HEK293T (cell line): ENCODE measurements at regions not wholly inside any gene's neighbourhood (a gene's known extent, or its start where the extent isn't known, plus 50 kb on each side); places are given as distances from the start of the nearest gene placed in this dataset.

Experiments
- ARNT ChIP-seq: fragments of 450-650 bp; IDR thresholded peaks from 2 replicates; pipeline ENCODE4 v1.6.1; 2017; ENCODE audit warnings: mild to moderate bottlenecking
- BHLHE40 ChIP-seq: fragments of 450-650 bp; IDR thresholded peaks from 2 replicates; pipeline ENCODE4 v1.6.1; 2016; ENCODE audit warnings: mild to moderate bottlenecking, moderate library complexity, borderline replicate concordance
- CTBP1 ChIP-seq: fragments of 450-650 bp; IDR thresholded peaks from 2 replicates; pipeline ENCODE4 v1.6.1; 2016; ENCODE audit warnings: borderline replicate concordance
- ELF4 ChIP-seq: fragments of 450-650 bp; IDR thresholded peaks from 2 replicates; pipeline ENCODE4 v1.6.1; 2017; ENCODE audit warnings: antibody characterized with exemption
- FOXA1 ChIP-seq: fragments of 450-650 bp; IDR thresholded peaks from 2 replicates; pipeline ENCODE4 v1.6.1; 2016; ENCODE audit warnings: mild to moderate bottlenecking
- FOXK2 ChIP-seq: fragments of 450-650 bp; IDR thresholded peaks from 2 replicates; pipeline ENCODE4 v1.6.1; 2016; ENCODE audit warnings: mild to moderate bottlenecking
- FOXM1 ChIP-seq: fragments of 450-650 bp; IDR thresholded peaks from 2 replicates; pipeline ENCODE4 v1.6.1; 2017; ENCODE audit warnings: mild to moderate bottlenecking, borderline replicate concordance
- HDGF ChIP-seq: fragments of 450-650 bp; IDR thresholded peaks from 2 replicates; pipeline ENCODE4 v1.6.1; 2017; ENCODE audit warnings: antibody characterized with exemption, borderline replicate concordance
- LEF1 ChIP-seq: fragments of 450-650 bp; IDR thresholded peaks from 2 replicates; pipeline ENCODE4 v1.6.1; 2017; ENCODE audit warnings: mild to moderate bottlenecking, borderline replicate concordance
- NFRKB ChIP-seq: fragments of 450-650 bp; IDR thresholded peaks from 2 replicates; pipeline ENCODE4 v1.6.1; 2016; ENCODE audit warnings: mild to moderate bottlenecking, moderate library complexity
- PKNOX1 ChIP-seq: fragments of 450-650 bp; IDR thresholded peaks from 2 replicates; pipeline ENCODE4 v1.6.1; 2016
- SP1 ChIP-seq: fragments of 450-650 bp; IDR thresholded peaks from 2 replicates; pipeline ENCODE4 v1.6.1; 2017
- SUZ12 ChIP-seq: fragments of 450-650 bp; IDR thresholded peaks from 2 replicates; pipeline ENCODE4 v1.6.1; 2016; ENCODE audit warnings: mild to moderate bottlenecking
- TARDBP ChIP-seq: fragments of 450-650 bp; IDR thresholded peaks from 2 replicates; pipeline ENCODE4 v1.6.1; 2016

DNA sequence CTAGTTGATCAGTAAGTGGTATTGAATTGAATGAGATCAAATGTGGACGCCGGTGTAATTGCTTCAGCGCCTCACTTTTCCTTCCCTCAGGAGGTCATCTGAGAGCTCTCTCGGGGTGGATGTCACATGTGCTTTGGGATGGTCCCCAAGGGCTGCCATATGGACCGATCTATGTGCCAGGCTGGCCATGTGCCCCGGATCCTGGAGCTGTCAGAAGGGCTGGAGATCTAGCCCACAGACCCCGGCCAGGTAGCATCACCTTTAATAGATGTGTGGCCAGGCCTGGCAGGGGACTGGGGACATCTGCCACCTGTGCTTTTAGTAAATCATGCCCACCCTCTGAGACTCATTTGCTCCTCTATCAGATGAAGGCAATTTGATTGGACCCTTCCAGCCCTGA, 95.3 kb upstream of the CRHR1 start:
- TF ChIP-seq ELF4 (no peak), ARNT (no peak), TARDBP (no peak), FOXM1 (no peak), BHLHE40 (no peak), SP1 (no peak), FOXA1 (no peak), FOXK2 (no peak), SUZ12 (no peak), LEF1 (no peak), CTBP1 (no peak), HDGF (no peak), PKNOX1 (no peak), NFRKB (no peak)
